MM.1S (cell line): ENCODE measurements at regions not wholly inside any gene's neighbourhood (a gene's known extent, or its start where the extent isn't known, plus 50 kb on each side); places are given as distances from the start of the nearest gene placed in this dataset.
"Not testable (repeated sequence)": the region's sequence is repeated elsewhere in the genome, so short reads cannot be mapped to it uniquely, and the experiment has no call there.

Experiments
- EZH2 ChIP-seq: fragments of 300-600 bp; sonication (generic); optimal IDR thresholded peaks from 2 replicates; pipeline ENCODE3; 2017; ENCODE audit warnings: low read depth, mild to moderate bottlenecking, antibody characterized with exemption, low read length, mixed read lengths
- TF ChIP-seq, protein P1 (sequence below): fragments of 300-600 bp; sonication (generic); IDR thresholded peaks from 2 replicates; pipeline ENCODE4 v1.5.1; 2016; ENCODE audit warnings: antibody characterized with exemption, low read length, mixed read lengths

DNA sequence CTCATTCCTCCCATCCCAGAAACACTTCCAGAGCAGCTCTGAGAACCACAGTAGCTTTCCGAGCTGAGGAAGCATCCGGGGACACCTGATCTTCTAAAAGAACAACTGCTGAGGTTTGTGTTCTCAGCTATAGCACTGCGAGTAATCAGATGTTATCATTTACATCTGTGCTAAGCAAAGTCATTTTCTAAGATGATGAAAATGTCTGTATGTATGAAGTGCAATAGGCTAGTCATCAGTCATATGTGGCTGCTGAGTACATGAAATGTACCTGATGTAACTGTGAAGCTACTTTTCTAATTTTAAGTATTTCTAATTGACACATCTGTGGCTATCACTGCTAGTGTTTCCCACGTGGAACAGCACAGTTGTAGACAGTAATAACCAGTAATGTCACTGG is 582.0 kb downstream of the RPIA start:
- TF ChIP-seq, protein P1, sequence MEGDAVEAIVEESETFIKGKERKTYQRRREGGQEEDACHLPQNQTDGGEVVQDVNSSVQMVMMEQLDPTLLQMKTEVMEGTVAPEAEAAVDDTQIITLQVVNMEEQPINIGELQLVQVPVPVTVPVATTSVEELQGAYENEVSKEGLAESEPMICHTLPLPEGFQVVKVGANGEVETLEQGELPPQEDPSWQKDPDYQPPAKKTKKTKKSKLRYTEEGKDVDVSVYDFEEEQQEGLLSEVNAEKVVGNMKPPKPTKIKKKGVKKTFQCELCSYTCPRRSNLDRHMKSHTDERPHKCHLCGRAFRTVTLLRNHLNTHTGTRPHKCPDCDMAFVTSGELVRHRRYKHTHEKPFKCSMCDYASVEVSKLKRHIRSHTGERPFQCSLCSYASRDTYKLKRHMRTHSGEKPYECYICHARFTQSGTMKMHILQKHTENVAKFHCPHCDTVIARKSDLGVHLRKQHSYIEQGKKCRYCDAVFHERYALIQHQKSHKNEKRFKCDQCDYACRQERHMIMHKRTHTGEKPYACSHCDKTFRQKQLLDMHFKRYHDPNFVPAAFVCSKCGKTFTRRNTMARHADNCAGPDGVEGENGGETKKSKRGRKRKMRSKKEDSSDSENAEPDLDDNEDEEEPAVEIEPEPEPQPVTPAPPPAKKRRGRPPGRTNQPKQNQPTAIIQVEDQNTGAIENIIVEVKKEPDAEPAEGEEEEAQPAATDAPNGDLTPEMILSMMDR = not testable (repeated sequence)
- TF ChIP-seq EZH2 = not testable (repeated sequence)
